ENCODE measurements at regions not wholly inside any gene's neighbourhood (a gene's known extent, or its start where the extent isn't known, plus 50 kb on each side); places are given as distances from the start of the nearest gene placed in this dataset.

- Histone ChIP-seq H3K4me3 (ENCODE audit: low read length) (no peak overlapping the region), H3K4me2 (ENCODE audit: low read length) (no peak overlapping the region), H3K27ac (ENCODE audit: low read depth, low read length) (no peak overlapping the region), H3K27me3 (ENCODE audit: control insufficient read depth, low read length) (no peaks in the 10 kb centered on the region), H3K4me1 (ENCODE audit: control insufficient read depth, low read length) (no peaks in the 10 kb centered on the region), H3K9me2 (replicated peaks; ENCODE audit: control insufficient read depth, low read length) (no peaks in the 10 kb centered on the region; the same call in 1 of the 2 replicates), H3K9me3 (ENCODE audit: control insufficient read depth, insufficient read depth, low read length) (no peaks in the 10 kb centered on the region), H3K79me2 (ENCODE audit: control insufficient read depth, low read length) (no peaks in the 10 kb centered on the region), H4K20me1 (ENCODE audit: control insufficient read depth, insufficient read depth, low read depth, low read length) (no peaks in the 10 kb centered on the region), H3K36me3 (ENCODE audit: control insufficient read depth, low read length) (no peaks in the 10 kb centered on the region), H3F3A (ENCODE audit: control insufficient read depth, insufficient read depth) (no peaks in the 10 kb centered on the region)
- TF ChIP-seq EZH2phosphoT487 (IDR thresholded peaks at IDR 0.05; ENCODE audit: borderline replicate concordance, low read length) (no peak), CTCF (IDR thresholded peaks at IDR 0.05; ENCODE audit: low read depth, low read length, poor library complexity, severe bottlenecking) (no peak)
Measured at GRCh38 chr14:49339130-49339529, 247.1 kb downstream of the RPS29 start.

GRCh38 chr14:49319810-49320209 lies 266.4 kb downstream of the RPS29 start:
- Histone ChIP-seq H3K4me3 (ENCODE audit: low read length) (no peak overlapping the region), H4K20me1 (ENCODE audit: control insufficient read depth, insufficient read depth, low read depth, low read length) (no peaks in the 10 kb centered on the region)
- TF ChIP-seq EZH2phosphoT487 (IDR thresholded peaks at IDR 0.05; ENCODE audit: borderline replicate concordance, low read length) (no peak), CTCF (IDR thresholded peaks at IDR 0.05; ENCODE audit: low read depth, low read length, poor library complexity, severe bottlenecking) (no peak)

GRCh38 chr14:49315570-49315969 lies 270.6 kb downstream of the RPS29 start:
- no peaks in the 10 kb centered on the region for H4K20me1 ChIP-seq (ENCODE audit: control insufficient read depth, insufficient read depth, low read depth, low read length)
- no peak for TF ChIP-seq CTCF (IDR thresholded peaks at IDR 0.05; ENCODE audit: low read depth, low read length, poor library complexity, severe bottlenecking)
- no peak for TF ChIP-seq EZH2phosphoT487 (IDR thresholded peaks at IDR 0.05; ENCODE audit: borderline replicate concordance, low read length)
- no peaks in the 10 kb centered on the region for H3F3A ChIP-seq (ENCODE audit: control insufficient read depth, insufficient read depth)
- H3K4me2 ChIP-seq (ENCODE audit: low read length) = no peak overlapping the region
- no peaks in the 10 kb centered on the region for H3K79me2 ChIP-seq (ENCODE audit: control insufficient read depth, low read length)
- no peaks in the 10 kb centered on the region for H3K36me3 ChIP-seq (ENCODE audit: control insufficient read depth, low read length)
- no peaks in the 10 kb centered on the region for H3K9me3 ChIP-seq (ENCODE audit: control insufficient read depth, insufficient read depth, low read length)
- no peaks in the 10 kb centered on the region for H3K9me2 ChIP-seq (replicated peaks; ENCODE audit: control insufficient read depth, low read length)
- no peak overlapping the region for H3K27ac ChIP-seq (ENCODE audit: low read depth, low read length)
- no peaks in the 10 kb centered on the region for H3K4me1 ChIP-seq (ENCODE audit: control insufficient read depth, low read length)
- H3K4me3 ChIP-seq (ENCODE audit: low read length) = no peak overlapping the region
- H3K27me3 ChIP-seq (ENCODE audit: control insufficient read depth, low read length) = no peaks in the 10 kb centered on the region

More at GRCh38 chr14:49319810-49320209, 266.4 kb downstream of the RPS29 start:
- no peaks in the 10 kb centered on the region for H3K9me3 ChIP-seq (ENCODE audit: control insufficient read depth, insufficient read depth, low read length)
- H3K27me3 ChIP-seq (ENCODE audit: control insufficient read depth, low read length) = no peaks in the 10 kb centered on the region; the same call in 1 of the 2 replicates
- H3F3A ChIP-seq (ENCODE audit: control insufficient read depth, insufficient read depth) = no peaks in the 10 kb centered on the region
- no peaks in the 10 kb centered on the region for H3K4me1 ChIP-seq (ENCODE audit: control insufficient read depth, low read length)
- no peaks in the 10 kb centered on the region for H3K36me3 ChIP-seq (ENCODE audit: control insufficient read depth, low read length)
- no peaks in the 10 kb centered on the region for H3K9me2 ChIP-seq (replicated peaks; ENCODE audit: control insufficient read depth, low read length)
- no peaks in the 10 kb centered on the region for H3K79me2 ChIP-seq (ENCODE audit: control insufficient read depth, low read length)
- no peak overlapping the region for H3K4me2 ChIP-seq (ENCODE audit: low read length)
- H3K27ac ChIP-seq (ENCODE audit: low read depth, low read length) = no peak overlapping the region
